ENCODE measurements at regions not wholly inside any gene's neighbourhood (a gene's known extent, or its start where the extent isn't known, plus 50 kb on each side); places are given as distances from the start of the nearest gene placed in this dataset.
A peak's percentile ranks its signal among the peaks of the same experiment; 100 is the strongest.

GRCh38 chr15:96088650-96089049 lies 241.8 kb upstream of the NR2F2 start:
- no peak overlapping the region for H3K4me3 ChIP-seq (ENCODE audit: insufficient read length, low read depth)
- H3K9me3 ChIP-seq (ENCODE audit: insufficient read depth, low read length): no peaks in the 10 kb centered on the region
- H3K9ac ChIP-seq (ENCODE audit: insufficient read length, low read depth): peak overlapping the region; percentile 43
- peaks cover 4% of the 10 kb centered on the region for H3K4me1 ChIP-seq (ENCODE audit: insufficient read depth, insufficient read length)
- no peaks in the 10 kb centered on the region for H3K36me3 ChIP-seq (ENCODE audit: insufficient read depth, insufficient read length, low read length)
- DNase-seq (ENCODE audit: low read depth, low spot score): peak; percentile 66
- H3K27me3 ChIP-seq (ENCODE audit: insufficient read depth, insufficient read length): no peaks in the 10 kb centered on the region
- no peak for TF ChIP-seq SUZ12 (IDR thresholded peaks at IDR 0.05; ENCODE audit: extremely low read depth, insufficient read depth, insufficient read length)
- no peak for TF ChIP-seq ZNF274 (IDR thresholded peaks at IDR 0.05; ENCODE audit: low read depth, low read length)
- no peak for TF ChIP-seq YY1 (IDR thresholded peaks at IDR 0.05; ENCODE audit: insufficient read depth, insufficient read length)

DNA sequence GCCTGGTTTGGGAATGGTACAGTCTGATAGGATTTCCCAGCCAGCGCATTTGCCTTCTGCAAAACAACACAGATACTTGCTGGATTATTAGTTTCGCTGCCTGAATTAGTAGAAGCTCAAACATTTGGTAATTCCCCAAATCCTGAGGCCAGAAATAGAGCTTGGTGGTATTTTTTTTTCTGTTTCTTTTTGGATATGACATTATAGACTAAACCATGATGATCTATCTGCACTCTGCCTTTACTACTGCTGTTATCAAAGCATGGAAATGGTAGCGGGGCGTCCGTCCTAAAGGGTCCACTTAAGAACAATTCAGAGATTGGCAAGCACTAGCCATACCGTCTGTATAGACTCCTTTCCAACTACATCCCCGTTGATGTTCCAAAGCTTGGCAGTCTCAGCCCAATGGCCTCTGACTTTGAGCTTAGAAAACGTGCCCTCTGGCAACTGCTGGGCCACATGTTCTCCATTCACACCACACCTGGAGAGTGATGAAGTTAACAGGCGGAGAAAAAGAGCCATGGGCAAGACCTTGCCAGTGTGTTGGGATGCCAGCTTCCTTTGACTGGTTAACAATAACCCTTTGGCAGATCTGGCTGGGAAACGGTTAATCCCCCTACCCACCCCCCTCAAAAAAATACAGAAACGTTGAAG lies 241.0 kb upstream of the NR2F2 start:
- Histone ChIP-seq H3K27me3 (ENCODE audit: insufficient read depth, insufficient read length) (no peaks in the 10 kb centered on the region), H3K4me1 (ENCODE audit: insufficient read depth, insufficient read length) (peaks cover 4% of the 10 kb centered on the region), H3K9ac (ENCODE audit: insufficient read length, low read depth) (peak overlapping the region; percentile 36), H3K36me3 (ENCODE audit: insufficient read depth, insufficient read length, low read length) (no peaks in the 10 kb centered on the region), H3K9me3 (ENCODE audit: insufficient read depth, low read length) (no peaks in the 10 kb centered on the region), H3K4me3 (ENCODE audit: insufficient read length, low read depth) (no peak overlapping the region)
- DNase-seq (ENCODE audit: low read depth, low spot score): no peak
- no peak for TF ChIP-seq SUZ12 (IDR thresholded peaks at IDR 0.05; ENCODE audit: extremely low read depth, insufficient read depth, insufficient read length)
- TF ChIP-seq ZNF274 (IDR thresholded peaks at IDR 0.05; ENCODE audit: low read depth, low read length): no peak
- no peak for TF ChIP-seq YY1 (IDR thresholded peaks at IDR 0.05; ENCODE audit: insufficient read depth, insufficient read length)

GRCh38 chr15:96092186-96092585 lies 238.3 kb upstream of the NR2F2 start:
- H3K27me3 ChIP-seq (ENCODE audit: insufficient read depth, insufficient read length): no peaks in the 10 kb centered on the region
- peaks cover 4% of the 10 kb centered on the region for H3K4me1 ChIP-seq (ENCODE audit: insufficient read depth, insufficient read length)
- no peaks in the 10 kb centered on the region for H3K36me3 ChIP-seq (ENCODE audit: insufficient read depth, insufficient read length, low read length)
- H3K9ac ChIP-seq (ENCODE audit: insufficient read length, low read depth): no peak overlapping the region
- DNase-seq (ENCODE audit: low read depth, low spot score): no peak
- no peak for TF ChIP-seq YY1 (IDR thresholded peaks at IDR 0.05; ENCODE audit: insufficient read depth, insufficient read length)
- no peak for TF ChIP-seq SUZ12 (IDR thresholded peaks at IDR 0.05; ENCODE audit: extremely low read depth, insufficient read depth, insufficient read length)
- TF ChIP-seq ZNF274 (IDR thresholded peaks at IDR 0.05; ENCODE audit: low read depth, low read length): no peak
- H3K4me3 ChIP-seq (ENCODE audit: insufficient read length, low read depth): no peak overlapping the region
- no peaks in the 10 kb centered on the region for H3K9me3 ChIP-seq (ENCODE audit: insufficient read depth, low read length)

DNA sequence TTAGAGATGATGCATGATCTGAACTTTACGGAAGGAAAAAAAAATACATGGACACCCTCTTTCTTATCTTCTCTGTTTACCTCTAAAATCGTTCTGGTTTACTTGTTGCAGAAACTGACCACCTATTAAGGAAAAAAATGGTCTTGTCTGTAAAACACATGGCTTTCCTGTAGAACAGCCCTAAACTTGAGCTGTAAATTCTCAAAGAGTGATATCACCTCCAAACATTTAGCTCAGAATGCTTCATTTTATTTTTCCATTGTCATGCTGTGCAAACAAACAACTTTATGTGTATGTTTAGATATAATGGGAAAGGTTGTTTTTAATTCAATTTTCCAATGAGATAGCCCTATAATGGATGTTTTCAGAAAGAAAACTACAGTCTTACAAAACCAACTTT lies 237.4 kb upstream of the NR2F2 start:
- H3K4me3 ChIP-seq (ENCODE audit: insufficient read length, low read depth): no peak overlapping the region
- TF ChIP-seq SUZ12 (IDR thresholded peaks at IDR 0.05; ENCODE audit: extremely low read depth, insufficient read depth, insufficient read length) (no peak), ZNF274 (IDR thresholded peaks at IDR 0.05; ENCODE audit: low read depth, low read length) (no peak), YY1 (IDR thresholded peaks at IDR 0.05; ENCODE audit: insufficient read depth, insufficient read length) (no peak)
- peaks cover 4% of the 10 kb centered on the region for H3K4me1 ChIP-seq (ENCODE audit: insufficient read depth, insufficient read length)
- H3K9ac ChIP-seq (ENCODE audit: insufficient read length, low read depth): no peak overlapping the region
- no peaks in the 10 kb centered on the region for H3K9me3 ChIP-seq (ENCODE audit: insufficient read depth, low read length)
- no peaks in the 10 kb centered on the region for H3K27me3 ChIP-seq (ENCODE audit: insufficient read depth, insufficient read length)
- DNase-seq (ENCODE audit: low read depth, low spot score): no peak
- H3K36me3 ChIP-seq (ENCODE audit: insufficient read depth, insufficient read length, low read length): no peaks in the 10 kb centered on the region

GRCh38 chr15:96097661-96098060 lies 232.8 kb upstream of the NR2F2 start:
- DNase-seq (ENCODE audit: low read depth, low spot score): no peak
- Histone ChIP-seq H3K36me3 (ENCODE audit: insufficient read depth, insufficient read length, low read length) (no peaks in the 10 kb centered on the region), H3K9ac (ENCODE audit: insufficient read length, low read depth) (no peak overlapping the region), H3K27me3 (ENCODE audit: insufficient read depth, insufficient read length) (no peaks in the 10 kb centered on the region), H3K4me1 (ENCODE audit: insufficient read depth, insufficient read length) (no peaks in the 10 kb centered on the region), H3K4me3 (ENCODE audit: insufficient read length, low read depth) (no peak overlapping the region), H3K9me3 (ENCODE audit: insufficient read depth, low read length) (no peaks in the 10 kb centered on the region)
- TF ChIP-seq ZNF274 (IDR thresholded peaks at IDR 0.05; ENCODE audit: low read depth, low read length) (no peak), YY1 (IDR thresholded peaks at IDR 0.05; ENCODE audit: insufficient read depth, insufficient read length) (no peak), SUZ12 (IDR thresholded peaks at IDR 0.05; ENCODE audit: extremely low read depth, insufficient read depth, insufficient read length) (no peak)

DNA sequence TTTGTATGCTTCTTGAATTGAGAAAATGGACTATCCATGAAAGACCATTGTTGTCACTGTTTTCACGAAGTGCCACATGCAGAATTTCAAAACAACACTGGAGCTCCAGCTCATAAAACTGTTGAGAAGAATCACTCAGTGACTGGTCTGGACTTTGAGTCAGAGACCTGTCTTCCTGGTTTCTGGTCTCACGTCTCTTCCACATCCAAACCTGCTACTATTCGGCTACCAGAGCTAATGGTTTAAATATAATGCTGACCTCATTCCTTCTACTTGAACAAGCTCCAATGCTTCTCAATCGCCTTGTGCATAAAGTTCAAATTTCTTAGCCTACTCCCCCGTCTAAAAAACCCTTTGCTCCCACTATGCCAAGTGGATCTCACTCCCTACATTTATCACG lies 227.9 kb upstream of the NR2F2 start:
- Histone ChIP-seq H3K9me3 (ENCODE audit: insufficient read depth, low read length) (no peaks in the 10 kb centered on the region), H3K27me3 (ENCODE audit: insufficient read depth, insufficient read length) (no peaks in the 10 kb centered on the region), H3K4me1 (ENCODE audit: insufficient read depth, insufficient read length) (no peaks in the 10 kb centered on the region), H3K9ac (ENCODE audit: insufficient read length, low read depth) (no peak overlapping the region), H3K4me3 (ENCODE audit: insufficient read length, low read depth) (no peak overlapping the region), H3K36me3 (ENCODE audit: insufficient read depth, insufficient read length, low read length) (no peaks in the 10 kb centered on the region)
- DNase-seq (ENCODE audit: low read depth, low spot score): no peak
- TF ChIP-seq ZNF274 (IDR thresholded peaks at IDR 0.05; ENCODE audit: low read depth, low read length) (no peak), SUZ12 (IDR thresholded peaks at IDR 0.05; ENCODE audit: extremely low read depth, insufficient read depth, insufficient read length) (no peak), YY1 (IDR thresholded peaks at IDR 0.05; ENCODE audit: insufficient read depth, insufficient read length) (no peak)

DNA sequence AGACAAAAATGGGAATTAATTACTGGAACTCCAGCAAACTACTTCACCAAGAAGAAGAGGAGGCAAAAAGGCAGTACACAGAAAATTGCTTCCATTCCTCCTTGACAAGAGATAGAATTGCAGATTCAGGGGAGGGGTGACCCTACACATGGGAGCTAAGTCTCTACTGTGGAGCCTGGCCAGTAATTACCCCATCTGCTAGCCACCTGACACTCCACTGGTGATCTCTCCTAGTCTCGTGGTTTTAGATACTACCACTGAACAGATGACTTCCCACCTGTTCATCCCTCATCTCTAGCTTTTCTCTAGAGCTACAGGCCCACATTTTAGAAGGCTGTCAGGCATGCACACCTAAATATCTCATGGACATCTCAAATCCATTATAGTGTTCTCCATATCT lies 224.3 kb upstream of the NR2F2 start:
- Histone ChIP-seq H3K36me3 (ENCODE audit: insufficient read depth, insufficient read length, low read length) (no peaks in the 10 kb centered on the region), H3K4me1 (ENCODE audit: insufficient read depth, insufficient read length) (no peaks in the 10 kb centered on the region), H3K9ac (ENCODE audit: insufficient read length, low read depth) (no peak overlapping the region), H3K4me3 (ENCODE audit: insufficient read length, low read depth) (no peak overlapping the region), H3K9me3 (ENCODE audit: insufficient read depth, low read length) (no peaks in the 10 kb centered on the region), H3K27me3 (ENCODE audit: insufficient read depth, insufficient read length) (no peaks in the 10 kb centered on the region)
- DNase-seq (ENCODE audit: low read depth, low spot score): no peak
- TF ChIP-seq SUZ12 (IDR thresholded peaks at IDR 0.05; ENCODE audit: extremely low read depth, insufficient read depth, insufficient read length) (no peak), YY1 (IDR thresholded peaks at IDR 0.05; ENCODE audit: insufficient read depth, insufficient read length) (no peak), ZNF274 (IDR thresholded peaks at IDR 0.05; ENCODE audit: low read depth, low read length) (no peak)
